Astrocyte (in vitro differentiated cells and primary cell): ENCODE measurements at regions not wholly inside any gene's neighbourhood (a gene's known extent, or its start where the extent isn't known, plus 50 kb on each side); places are given as distances from the start of the nearest gene placed in this dataset.
"Not testable (repeated sequence)": the region's sequence is repeated elsewhere in the genome, so short reads cannot be mapped to it uniquely, and the experiment has no call there.

Experiments used
- DNase-seq: peaks from one replicate; pipeline ENCODE4 v3.0.0-alpha.2; 2010; ENCODE audit warnings: low read depth
- FAIRE-seq: peaks from 2 replicates; lab custom pipeline; 2011; peaks lifted over from hg19 to GRCh38; lab: Jason Lieb, UNC
- H2AFZ ChIP-seq: 2 replicates; pipeline ENCODE4 v1.6.0; 2012; ENCODE audit warnings: low read depth, low read length, inconsistent platforms
- H3K27ac ChIP-seq: 2 replicates; pipeline ENCODE4 v1.5.1; 2011; ENCODE audit warnings: low read depth, low read length, inconsistent platforms
- H3K27me3 ChIP-seq: 2 replicates; pipeline ENCODE4 v1.6.0; 2011; ENCODE audit warnings: low read length, inconsistent platforms; ENCODE audit not compliant: insufficient read depth
- H3K36me3 ChIP-seq: 2 replicates; pipeline ENCODE4 v1.5.1; 2011; ENCODE audit warnings: low read length, inconsistent platforms; ENCODE audit not compliant: insufficient read depth
- H3K4me1 ChIP-seq: 2 replicates; pipeline ENCODE4 v1.5.1; 2011; ENCODE audit warnings: low read length, inconsistent platforms; ENCODE audit not compliant: insufficient read depth
- H3K4me2 ChIP-seq: 2 replicates; pipeline ENCODE4 v1.6.0; 2012; ENCODE audit warnings: low read length, inconsistent platforms
- H3K4me3 ChIP-seq: 2 replicates; pipeline ENCODE4 v1.5.1; 2011; ENCODE audit warnings: low read depth, mild to moderate bottlenecking, low read length, inconsistent platforms; ENCODE audit not compliant: insufficient read depth
- H3K79me2 ChIP-seq: 2 replicates; pipeline ENCODE4 v1.6.0; 2012; ENCODE audit warnings: mild to moderate bottlenecking, low read length, inconsistent platforms; ENCODE audit not compliant: insufficient read depth
- H3K9ac ChIP-seq: 2 replicates; pipeline ENCODE4 v1.6.0; 2012; ENCODE audit warnings: mild to moderate bottlenecking, low read length, inconsistent platforms
- H3K9me3 ChIP-seq: 2 replicates; pipeline ENCODE4 v1.5.1; 2012; ENCODE audit warnings: low read depth, mild to moderate bottlenecking, low read length, inconsistent platforms; ENCODE audit not compliant: insufficient read depth
- H4K20me1 ChIP-seq: 2 replicates; pipeline ENCODE4 v1.6.0; 2012; ENCODE audit warnings: low read length, inconsistent platforms; ENCODE audit not compliant: insufficient read depth
- H3K27ac Mint-ChIP-seq: one replicate; pipeline ENCODE4 v1.8.0; 2021; ENCODE audit warnings: mild to moderate bottlenecking, mixed read lengths; ENCODE audit not compliant: unreplicated experiment
- H3K27me3 Mint-ChIP-seq: one replicate; pipeline ENCODE4 v1.8.0; 2021; ENCODE audit warnings: low read depth, mixed read lengths; ENCODE audit not compliant: unreplicated experiment
- H3K36me3 Mint-ChIP-seq: one replicate; pipeline ENCODE4 v1.8.0; 2021; ENCODE audit warnings: low read depth, mixed read lengths; ENCODE audit not compliant: unreplicated experiment
- H3K4me1 Mint-ChIP-seq: one replicate; pipeline ENCODE4 v1.8.0; 2021; ENCODE audit warnings: low read depth, mixed read lengths; ENCODE audit not compliant: unreplicated experiment
- H3K4me3 Mint-ChIP-seq: one replicate; pipeline ENCODE4 v1.8.0; 2021; ENCODE audit warnings: mild to moderate bottlenecking, moderate library complexity, mixed read lengths; ENCODE audit not compliant: unreplicated experiment
- H3K9me3 Mint-ChIP-seq: one replicate; pipeline ENCODE4 v1.8.0; 2021; ENCODE audit warnings: mild to moderate bottlenecking, mixed read lengths; ENCODE audit not compliant: unreplicated experiment
- EZH2 ChIP-seq: IDR thresholded peaks from 2 replicates; pipeline ENCODE4 v1.6.1; 2012; ENCODE audit warnings: mild to moderate bottlenecking, low read length, inconsistent platforms; ENCODE audit not compliant: insufficient read depth
- TF ChIP-seq, protein P1 (sequence below): IDR thresholded peaks from 2 replicates; pipeline ENCODE4 v1.5.1; 2011; ENCODE audit warnings: low read depth, mild to moderate bottlenecking, inconsistent platforms, low read length, moderate library complexity; ENCODE audit not compliant: insufficient read depth

DNA sequence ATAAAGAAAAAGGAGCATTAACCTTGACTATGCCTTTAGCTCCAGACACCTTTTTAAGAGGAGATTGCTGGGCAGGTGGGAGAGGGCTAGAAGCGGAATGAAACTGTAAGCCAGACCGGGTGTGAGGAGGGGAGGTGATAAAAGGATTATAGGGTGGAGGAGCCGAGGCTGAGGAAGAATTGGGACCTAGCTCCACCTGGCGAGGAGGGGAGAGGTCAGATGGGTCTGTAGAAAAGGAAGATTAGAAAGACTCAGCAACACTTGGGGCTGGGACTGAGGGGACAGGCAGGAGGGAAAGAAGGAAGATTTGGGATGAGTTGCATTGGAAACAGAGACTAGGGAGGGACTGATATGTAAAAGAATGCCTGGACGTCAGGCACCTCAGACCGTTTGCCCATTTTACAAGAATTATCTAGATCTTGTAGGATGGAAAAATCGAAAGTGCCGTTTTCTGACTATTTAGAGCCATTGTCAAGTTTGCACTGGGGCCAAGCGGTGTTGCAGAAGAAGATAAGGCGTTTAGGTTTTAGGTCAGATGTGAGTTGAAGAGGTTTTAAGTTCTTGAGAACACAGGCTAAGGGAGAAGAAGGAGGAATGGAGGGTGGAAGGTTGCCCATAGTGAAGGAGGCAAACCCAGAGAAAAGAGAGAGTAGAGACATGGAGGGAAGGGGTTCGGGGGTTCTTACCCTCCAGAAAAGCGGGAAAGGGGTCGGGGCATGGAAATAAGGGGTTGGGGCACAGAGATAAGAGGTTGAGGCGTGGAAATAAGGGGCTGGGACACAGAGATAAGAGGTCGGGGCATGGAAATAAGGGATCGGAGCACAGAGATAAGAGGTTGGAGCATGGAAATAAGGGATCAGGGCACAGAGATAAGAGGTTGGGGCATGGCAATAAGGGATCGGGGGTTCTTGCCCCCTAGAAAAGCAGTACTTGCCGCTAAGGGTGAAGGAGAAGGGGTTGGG is 164.5 kb upstream of the JADE1 start:
- H3K27me3 ChIP-seq, DNase-seq, H3K9me3 ChIP-seq, H3K79me2 ChIP-seq, H3K27ac Mint-ChIP-seq, FAIRE-seq, H3K9me3 Mint-ChIP-seq, H3K4me3 Mint-ChIP-seq, H3K36me3 Mint-ChIP-seq, H3K4me3 ChIP-seq, H2AFZ ChIP-seq, H3K4me2 ChIP-seq, H3K9ac ChIP-seq, H3K4me1 ChIP-seq, H3K36me3 ChIP-seq, H4K20me1 ChIP-seq, H3K27ac ChIP-seq, H3K27me3 Mint-ChIP-seq: not testable (repeated sequence)
- peaks cover 12% of the 10 kb centered on the region for H3K4me1 Mint-ChIP-seq

DNA sequence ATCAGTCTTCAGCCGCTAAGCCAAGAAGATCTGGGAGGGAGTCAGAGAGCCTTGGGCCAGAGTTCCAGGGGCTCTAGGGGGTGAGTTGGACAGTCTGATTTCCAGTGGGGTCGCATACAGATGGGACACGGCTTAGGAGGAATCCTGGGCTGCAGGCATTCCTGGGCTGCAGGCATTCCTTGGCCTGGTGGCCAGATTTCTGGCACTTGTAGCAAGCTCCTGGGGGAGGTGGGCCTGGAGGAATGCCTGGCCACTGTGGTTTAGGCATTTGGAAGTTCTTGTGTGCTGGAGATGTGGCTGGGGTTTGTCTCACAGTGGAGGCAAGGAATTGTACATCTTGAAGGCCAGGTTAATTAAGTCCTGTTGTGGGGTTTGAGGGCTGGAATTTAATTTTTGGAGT is 165.4 kb upstream of the JADE1 start:
- H3K27me3 Mint-ChIP-seq, H3K9ac ChIP-seq, H3K9me3 Mint-ChIP-seq, H2AFZ ChIP-seq, H3K27ac ChIP-seq, H3K4me1 ChIP-seq, H3K4me2 ChIP-seq, H3K27ac Mint-ChIP-seq, H3K36me3 Mint-ChIP-seq, H3K79me2 ChIP-seq, H3K36me3 ChIP-seq, H3K4me1 Mint-ChIP-seq, FAIRE-seq, H3K4me3 Mint-ChIP-seq, H4K20me1 ChIP-seq, H3K9me3 ChIP-seq, H3K4me3 ChIP-seq, H3K27me3 ChIP-seq: not testable (repeated sequence)
- DNase-seq = peak; percentile 68

DNA sequence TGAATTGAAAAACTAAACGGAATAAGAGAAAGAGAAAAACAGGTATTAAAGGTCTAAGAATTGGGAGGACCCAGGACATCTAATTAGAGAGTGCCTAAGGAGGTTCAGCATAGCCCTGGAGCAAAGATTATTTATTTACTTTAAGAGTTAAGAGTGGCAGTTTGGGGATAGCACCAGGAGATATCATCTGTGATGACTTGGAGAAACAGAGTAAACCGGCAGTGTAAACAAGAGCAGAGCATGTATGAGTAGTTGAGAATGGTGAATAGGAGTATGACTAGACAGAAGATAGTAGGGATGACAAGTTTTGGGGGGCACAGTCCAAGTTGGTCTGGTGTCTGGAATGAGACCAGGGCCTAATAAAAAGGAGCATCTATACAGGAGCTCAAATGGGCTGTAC is 167.9 kb upstream of the JADE1 start:
- H3K4me3 Mint-ChIP-seq, H3K79me2 ChIP-seq, H3K4me3 ChIP-seq, H3K4me1 Mint-ChIP-seq, H3K27me3 Mint-ChIP-seq, H3K4me2 ChIP-seq, H3K36me3 Mint-ChIP-seq, H3K27ac ChIP-seq, H3K36me3 ChIP-seq, H3K27me3 ChIP-seq, H2AFZ ChIP-seq, H3K9ac ChIP-seq, H3K4me1 ChIP-seq, H3K9me3 ChIP-seq, H4K20me1 ChIP-seq, H3K9me3 Mint-ChIP-seq, DNase-seq, FAIRE-seq: not testable (repeated sequence)
- peak overlapping the region; percentile 48 for H3K27ac Mint-ChIP-seq

DNA sequence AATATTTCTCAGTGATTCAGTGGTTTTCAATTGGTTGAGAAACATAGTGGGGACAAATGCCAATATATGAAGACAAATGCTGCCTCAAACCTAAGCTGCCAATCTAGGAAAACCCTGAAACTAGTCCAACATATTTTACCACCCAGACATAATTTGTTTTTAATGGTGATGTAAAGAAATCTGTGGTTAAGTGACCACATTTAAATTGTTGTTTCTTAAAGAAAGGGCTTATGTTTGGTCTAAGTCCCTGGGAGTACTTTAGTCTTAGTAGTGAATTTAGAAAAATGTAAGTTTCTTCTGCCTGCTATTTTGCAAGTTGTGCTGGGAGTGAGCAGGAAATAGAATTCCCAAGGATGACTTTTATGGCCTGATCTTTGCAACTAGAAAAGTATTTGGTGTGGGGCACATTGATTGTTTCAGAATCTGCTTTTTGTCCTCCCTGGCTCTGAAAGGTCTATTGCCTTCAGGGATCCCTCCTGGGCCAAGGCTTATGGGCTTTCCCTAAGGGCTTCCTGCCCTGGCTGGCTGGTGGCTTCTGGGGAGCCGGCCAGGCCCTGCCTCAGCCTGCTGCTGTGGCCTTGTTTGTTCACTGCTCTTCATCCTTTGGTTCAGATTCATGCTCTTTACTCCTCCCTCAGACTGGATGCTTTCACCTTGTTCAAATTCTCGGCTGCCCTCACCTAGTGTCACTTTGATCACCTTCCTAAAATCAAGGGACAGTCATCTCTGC is 169.8 kb upstream of the JADE1 start:
- Mint-ChIP-seq H3K36me3 (no peaks in the 10 kb centered on the region), H3K27me3 (no peaks in the 10 kb centered on the region), H3K27ac (peak overlapping the region; percentile 67), H3K9me3 (peaks cover 2% of the 10 kb centered on the region), H3K4me1 (peaks cover 17% of the 10 kb centered on the region), H3K4me3 (no peak overlapping the region)
- Histone ChIP-seq H3K79me2 (no peaks in the 10 kb centered on the region), H3K27me3 (no peaks in the 10 kb centered on the region), H3K9me3 (no peaks in the 10 kb centered on the region), H4K20me1 (no peaks in the 10 kb centered on the region), H3K36me3 (no peaks in the 10 kb centered on the region), H3K4me1 (peaks cover 7% of the 10 kb centered on the region), H2AFZ (no peak overlapping the region), H3K27ac (no peak overlapping the region), H3K4me2 (no peak overlapping the region), H3K9ac (no peak overlapping the region), H3K4me3 (no peak overlapping the region)
- DNase-seq = peak; percentile 35
- peak; percentile 56 for FAIRE-seq
- TF ChIP-seq, protein P1, sequence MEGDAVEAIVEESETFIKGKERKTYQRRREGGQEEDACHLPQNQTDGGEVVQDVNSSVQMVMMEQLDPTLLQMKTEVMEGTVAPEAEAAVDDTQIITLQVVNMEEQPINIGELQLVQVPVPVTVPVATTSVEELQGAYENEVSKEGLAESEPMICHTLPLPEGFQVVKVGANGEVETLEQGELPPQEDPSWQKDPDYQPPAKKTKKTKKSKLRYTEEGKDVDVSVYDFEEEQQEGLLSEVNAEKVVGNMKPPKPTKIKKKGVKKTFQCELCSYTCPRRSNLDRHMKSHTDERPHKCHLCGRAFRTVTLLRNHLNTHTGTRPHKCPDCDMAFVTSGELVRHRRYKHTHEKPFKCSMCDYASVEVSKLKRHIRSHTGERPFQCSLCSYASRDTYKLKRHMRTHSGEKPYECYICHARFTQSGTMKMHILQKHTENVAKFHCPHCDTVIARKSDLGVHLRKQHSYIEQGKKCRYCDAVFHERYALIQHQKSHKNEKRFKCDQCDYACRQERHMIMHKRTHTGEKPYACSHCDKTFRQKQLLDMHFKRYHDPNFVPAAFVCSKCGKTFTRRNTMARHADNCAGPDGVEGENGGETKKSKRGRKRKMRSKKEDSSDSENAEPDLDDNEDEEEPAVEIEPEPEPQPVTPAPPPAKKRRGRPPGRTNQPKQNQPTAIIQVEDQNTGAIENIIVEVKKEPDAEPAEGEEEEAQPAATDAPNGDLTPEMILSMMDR = no peak
- no peak for TF ChIP-seq EZH2
